Neural crest cell (in vitro differentiated cells): ENCODE measurements at regions not wholly inside any gene's neighbourhood (a gene's known extent, or its start where the extent isn't known, plus 50 kb on each side); places are given as distances from the start of the nearest gene placed in this dataset.

ENCODE experiments used
- DNase-seq: peaks from one replicate; pipeline ENCODE4 v3.0.0; 2021; ENCODE audit warnings: low read depth, mixed read lengths, low spot score
- H3K27ac Mint-ChIP-seq: one replicate; pipeline ENCODE4 v1.8.0; 2021; ENCODE audit warnings: mild to moderate bottlenecking, mixed read lengths; ENCODE audit not compliant: unreplicated experiment
- H3K27me3 Mint-ChIP-seq: 2 replicates; pipeline ENCODE4 v1.8.0; 2021; ENCODE audit warnings: low read depth, mild to moderate bottlenecking, mixed read lengths
- H3K36me3 Mint-ChIP-seq: 2 replicates; pipeline ENCODE4 v1.8.0; 2021; ENCODE audit warnings: low read depth, mild to moderate bottlenecking, mixed read lengths
- H3K4me1 Mint-ChIP-seq: 2 replicates; pipeline ENCODE4 v1.8.0; 2021; ENCODE audit warnings: mixed read lengths
- H3K4me3 Mint-ChIP-seq: one replicate; pipeline ENCODE4 v1.8.0; 2021; ENCODE audit warnings: mild to moderate bottlenecking, mixed read lengths
- H3K9me3 Mint-ChIP-seq: 2 replicates; pipeline ENCODE4 v1.8.0; 2021; ENCODE audit warnings: mixed read lengths
- CTCF ChIP-seq: fragments of 200-600 bp; sonication (generic); conservative IDR thresholded peaks from 2 replicates; pipeline ENCODE4 v1.5.0; 2021; ENCODE audit warnings: antibody characterized with exemption, mild to moderate bottlenecking

GRCh38 chr4:34245276-34245675 is 1999.0 kb downstream of the ARAP2 start:
- TF ChIP-seq CTCF: no peak

GRCh38 chr4:34250562-34250961 is 1993.8 kb downstream of the ARAP2 start:
- DNase-seq: no peak
- no peak for TF ChIP-seq CTCF
- Mint-ChIP-seq H3K4me1 (no peaks in the 10 kb centered on the region), H3K36me3 (no peaks in the 10 kb centered on the region), H3K9me3 (no peaks in the 10 kb centered on the region), H3K27me3 (no peaks in the 10 kb centered on the region), H3K27ac (no peak overlapping the region), H3K4me3 (no peak overlapping the region)

More at GRCh38 chr4:34245276-34245675, 1999.0 kb downstream of the ARAP2 start:
- Mint-ChIP-seq H3K4me1 (no peaks in the 10 kb centered on the region), H3K9me3 (peaks cover 4% of the 10 kb centered on the region), H3K4me3 (no peak overlapping the region), H3K27me3 (no peaks in the 10 kb centered on the region), H3K36me3 (no peaks in the 10 kb centered on the region), H3K27ac (no peak overlapping the region)
- no peak for DNase-seq

- DNase-seq: no peak
- H3K27ac Mint-ChIP-seq: no peak overlapping the region
- no peak for TF ChIP-seq CTCF
- no peaks in the 10 kb centered on the region for H3K4me1 Mint-ChIP-seq
- H3K4me3 Mint-ChIP-seq: no peak overlapping the region
- peaks cover 5% of the 10 kb centered on the region for H3K9me3 Mint-ChIP-seq
- no peaks in the 10 kb centered on the region for H3K27me3 Mint-ChIP-seq
- no peaks in the 10 kb centered on the region for H3K36me3 Mint-ChIP-seq
Observed at GRCh38 chr4:34253239-34253638, 1991.1 kb downstream of the ARAP2 start.

GRCh38 chr4:34258176-34258575 is 1986.1 kb downstream of the ARAP2 start:
- Mint-ChIP-seq H3K4me1 (peaks cover 7% of the 10 kb centered on the region), H3K36me3 (no peaks in the 10 kb centered on the region), H3K9me3 (peaks cover 5% of the 10 kb centered on the region), H3K27me3 (no peaks in the 10 kb centered on the region), H3K4me3 (no peak overlapping the region), H3K27ac (no peak overlapping the region)
- no peak for DNase-seq
- TF ChIP-seq CTCF: no peak

GRCh38 chr4:34261799-34262314 is 1982.5 kb downstream of the ARAP2 start:
- Mint-ChIP-seq H3K9me3 (peaks cover 5% of the 10 kb centered on the region), H3K4me3 (no peak overlapping the region), H3K4me1 (peaks cover 7% of the 10 kb centered on the region), H3K27ac (no peak overlapping the region), H3K36me3 (peaks cover 2% of the 10 kb centered on the region), H3K27me3 (no peaks in the 10 kb centered on the region)
- no peak for TF ChIP-seq CTCF
- DNase-seq: no peak

GRCh38 chr4:34269613-34270012 is 1974.7 kb downstream of the ARAP2 start:
- peaks cover 1% of the 10 kb centered on the region for H3K36me3 Mint-ChIP-seq
- no peak overlapping the region for H3K27ac Mint-ChIP-seq
- H3K9me3 Mint-ChIP-seq: peaks cover 1% of the 10 kb centered on the region
- no peak for TF ChIP-seq CTCF
- no peaks in the 10 kb centered on the region for H3K4me1 Mint-ChIP-seq
- DNase-seq: no peak
- H3K27me3 Mint-ChIP-seq: no peaks in the 10 kb centered on the region
- no peak overlapping the region for H3K4me3 Mint-ChIP-seq
